Ovary (tissue), 7 donors: ENCODE measurements at regions not wholly inside any gene's neighbourhood (a gene's known extent, or its start where the extent isn't known, plus 50 kb on each side); places are given as distances from the start of the nearest gene placed in this dataset.

Source experiments
- DNase-seq, 5 donors: peaks; one replicate each; pipeline ENCODE4 v3.0.0-alpha.2; 2019 to 2020
- H3K27ac ChIP-seq, 2 donors: fragments of 200-600 bp; one replicate each; pipeline versions ENCODE4 v1.5.1 to v1.8.0; 2019 to 2022
- H3K27me3 ChIP-seq: fragments of 200-600 bp; one replicate; pipeline ENCODE4 v1.8.0; 2022
- H3K36me3 ChIP-seq: fragments of 200-600 bp; sonication (generic); one replicate; pipeline ENCODE4 v1.5.1; 2019
- H3K4me1 ChIP-seq: one replicate; pipeline ENCODE4 v1.8.1; 2013; ENCODE audit warnings: mild to moderate bottlenecking, moderate library complexity; ENCODE audit not compliant: insufficient read depth
- H3K4me3 ChIP-seq: fragments of 200-600 bp; sonication (generic); one replicate; pipeline ENCODE4 v1.5.1; 2017
- H3K9me3 ChIP-seq, 2 donors: fragments of 200-600 bp in 1 of 2; sonication (generic) in 1 of 2; one replicate each; pipeline versions ENCODE4 v1.5.1 to v1.8.1; 2013 to 2019; ENCODE audit warnings: mild to moderate bottlenecking in 1 of 2, moderate library complexity in 1 of 2
- EP300 ChIP-seq: sonication (generic); formaldehyde crosslinking; IDR thresholded peaks from one replicate; pipeline ENCODE4 v1.6.1; 2017; ENCODE audit warnings: antibody characterized with exemption
- POLR2A ChIP-seq: fragments of 450-650 bp; IDR thresholded peaks from one replicate; pipeline ENCODE4 v1.6.1; 2017; ENCODE audit warnings: antibody characterized with exemption, mild to moderate bottlenecking, moderate library complexity
- WGBS, 3 donors: extraction: QIAGEN DNeasy Blood & Tissue Kit in 1 of 3; methylation state at CpG; one replicate each; pipeline versions ENCODE4 v1.1.5 to v1.1.7; 2013 to 2017; 5-methylcytosine and 5-hydroxymethylcytosine counted together
- intact Hi-C, 4 donors: fragments of 100-400 bp; cut with DNase I; formaldehyde crosslinking; loops; one replicate each; pipeline versions ENCODE4 v1.11.0 to v1.15.1; 2022 to 2023
- TF ChIP-seq, protein P1 (sequence below), 3 donors: fragments of 450-650 bp in 2 of 3; fragments of 200-600 bp in 1 of 3; IDR thresholded peaks; one replicate each; pipeline versions ENCODE4 v1.5.1 to v1.8.0; 2016 to 2022; ENCODE audit warnings: antibody characterized with exemption in 3 of 3, mild to moderate bottlenecking in 1 of 3
- donor health status: DM: no; HTN: no; CAD: no; lungs with moderate emphysema.
- donor health status: DM: no; HTN: no; CAD: no.
- donor health status: Bipolar disorder and iron deficiency.
- donor health status: DM: no; HTN: no; CAD: no.
- donor health status: DM: yes; HTN: yes; CAD: no.

DNA sequence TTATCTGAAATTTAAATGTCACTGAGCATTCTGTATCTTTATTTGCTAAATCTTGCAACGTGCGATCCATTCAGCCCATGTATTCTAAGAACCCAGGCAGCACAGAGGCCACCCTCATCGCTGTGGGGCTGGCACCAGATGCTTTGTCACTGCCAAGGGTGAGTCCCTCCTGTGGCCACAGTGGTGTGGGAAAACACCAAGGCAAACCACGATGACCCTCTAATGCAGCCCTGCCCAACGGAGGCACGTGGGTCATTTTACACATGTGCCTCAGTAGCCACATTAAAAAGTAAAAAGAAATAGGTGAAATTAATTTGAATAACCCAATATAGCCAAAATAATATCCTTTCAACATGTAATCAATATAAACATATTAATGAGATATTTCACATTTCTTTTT is 221.7 kb downstream of the UNC5CL start:
- Histone ChIP-seq H3K36me3 (no peaks in the 10 kb centered on the region), H3K27ac (no peak overlapping the region), H3K27me3 (no peaks in the 10 kb centered on the region), H3K9me3 (no peaks in the 10 kb centered on the region), H3K4me3 (no peak overlapping the region), H3K4me1 (no peaks in the 10 kb centered on the region)
- TF ChIP-seq, protein P1, sequence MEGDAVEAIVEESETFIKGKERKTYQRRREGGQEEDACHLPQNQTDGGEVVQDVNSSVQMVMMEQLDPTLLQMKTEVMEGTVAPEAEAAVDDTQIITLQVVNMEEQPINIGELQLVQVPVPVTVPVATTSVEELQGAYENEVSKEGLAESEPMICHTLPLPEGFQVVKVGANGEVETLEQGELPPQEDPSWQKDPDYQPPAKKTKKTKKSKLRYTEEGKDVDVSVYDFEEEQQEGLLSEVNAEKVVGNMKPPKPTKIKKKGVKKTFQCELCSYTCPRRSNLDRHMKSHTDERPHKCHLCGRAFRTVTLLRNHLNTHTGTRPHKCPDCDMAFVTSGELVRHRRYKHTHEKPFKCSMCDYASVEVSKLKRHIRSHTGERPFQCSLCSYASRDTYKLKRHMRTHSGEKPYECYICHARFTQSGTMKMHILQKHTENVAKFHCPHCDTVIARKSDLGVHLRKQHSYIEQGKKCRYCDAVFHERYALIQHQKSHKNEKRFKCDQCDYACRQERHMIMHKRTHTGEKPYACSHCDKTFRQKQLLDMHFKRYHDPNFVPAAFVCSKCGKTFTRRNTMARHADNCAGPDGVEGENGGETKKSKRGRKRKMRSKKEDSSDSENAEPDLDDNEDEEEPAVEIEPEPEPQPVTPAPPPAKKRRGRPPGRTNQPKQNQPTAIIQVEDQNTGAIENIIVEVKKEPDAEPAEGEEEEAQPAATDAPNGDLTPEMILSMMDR (IDR thresholded peaks at IDR 0.05): no peak
- TF ChIP-seq POLR2A: no peak
- TF ChIP-seq EP300: no peak
- no peak for DNase-seq
- intact Hi-C loops: no loop called here
- WGBS, 3 donors: 81 to 88% (median 81%) methylated on average over 6 of the region's 6 CpGs

GRCh38 chr6:40816601-40817000 is 222.4 kb downstream of the UNC5CL start:
- Histone ChIP-seq H3K27me3 (no peaks in the 10 kb centered on the region), H3K27ac (no peak overlapping the region), H3K4me1 (no peaks in the 10 kb centered on the region), H3K9me3 (no peaks in the 10 kb centered on the region), H3K36me3 (no peaks in the 10 kb centered on the region), H3K4me3 (no peak overlapping the region)
- TF ChIP-seq, protein P1 (IDR thresholded peaks at IDR 0.05): no peak
- TF ChIP-seq POLR2A (no peak), EP300 (no peak)
- DNase-seq: no peak
- intact Hi-C loops: no loop called here
- 93 to 100% (median 95%) methylated on average over 2 of the region's 2 CpGs for WGBS, 3 donors

GRCh38 chr6:40815731-40816130 is 223.3 kb downstream of the UNC5CL start:
- TF ChIP-seq, protein P1 (IDR thresholded peaks at IDR 0.05): no peak
- no peak for DNase-seq
- WGBS, 3 donors: 89 to 95% (median 94%) methylated on average over 10 to 12 of the region's 12 CpGs
- Histone ChIP-seq H3K27me3 (no peaks in the 10 kb centered on the region), H3K4me3 (no peak overlapping the region), H3K9me3 (no peaks in the 10 kb centered on the region), H3K4me1 (no peaks in the 10 kb centered on the region), H3K27ac (no peak overlapping the region), H3K36me3 (no peaks in the 10 kb centered on the region)
- intact Hi-C loops: no loop called here

GRCh38 chr6:40810171-40810570 is 223.0 kb upstream of the LRFN2 start:
- H3K4me3 ChIP-seq: no peak overlapping the region
- no peaks in the 10 kb centered on the region for H3K36me3 ChIP-seq
- no peak for DNase-seq
- TF ChIP-seq, protein P1 (IDR thresholded peaks at IDR 0.05): no peak
- TF ChIP-seq EP300: no peak
- no peak for TF ChIP-seq POLR2A
- no peaks in the 10 kb centered on the region for H3K27me3 ChIP-seq
- intact Hi-C loops: no loop called here
- no peaks in the 10 kb centered on the region for H3K9me3 ChIP-seq
- H3K4me1 ChIP-seq: no peaks in the 10 kb centered on the region
- no peak overlapping the region for H3K27ac ChIP-seq

- DNase-seq: no peak
- WGBS, 3 donors: 95 to 97% (median 96%) methylated on average over 1 of the region's 1 CpG
- H3K36me3 ChIP-seq: no peaks in the 10 kb centered on the region
- no peaks in the 10 kb centered on the region for H3K9me3 ChIP-seq
- TF ChIP-seq, protein P1 (IDR thresholded peaks at IDR 0.05): no peak
- TF ChIP-seq EP300: no peak
- TF ChIP-seq POLR2A: no peak
- intact Hi-C loops: no loop called here
- H3K27ac ChIP-seq: no peak overlapping the region
- no peak overlapping the region for H3K4me3 ChIP-seq
- H3K27me3 ChIP-seq: no peaks in the 10 kb centered on the region
- no peaks in the 10 kb centered on the region for H3K4me1 ChIP-seq
Measured at GRCh38 chr6:40809627-40810026, 222.5 kb upstream of the LRFN2 start.
